Hindlimb muscle (tissue), 1 donor: ENCODE measurements at regions not wholly inside any gene's neighbourhood (a gene's known extent, or its start where the extent isn't known, plus 50 kb on each side); places are given as distances from the start of the nearest gene placed in this dataset.
"Not testable (repeated sequence)": the region's sequence is repeated elsewhere in the genome, so short reads cannot be mapped to it uniquely, and the experiment has no call there.

Experiments used
- DNase-seq: peaks from one replicate; pipeline ENCODE4 v3.0.0-alpha.2; 2013

GRCh38 chr12:87059231-87059630, 803.0 kb upstream of the MGAT4C start:
- DNase-seq = no peak

GRCh38 chr12:87054226-87054625, 798.0 kb upstream of the MGAT4C start:
- peak; percentile 10 for DNase-seq

- peak; percentile 3 for DNase-seq
Measured at GRCh38 chr12:87051621-87052020, 795.4 kb upstream of the MGAT4C start.

- no peak for DNase-seq
Measured at GRCh38 chr12:87047691-87048090, 791.5 kb upstream of the MGAT4C start.

GRCh38 chr12:87039536-87039935, 783.3 kb upstream of the MGAT4C start:
- DNase-seq = no peak

- DNase-seq = no peak
Measured at GRCh38 chr12:87038098-87038497, 781.9 kb upstream of the MGAT4C start.

- no peak for DNase-seq
Measured at GRCh38 chr12:87025976-87026375, 769.8 kb upstream of the MGAT4C start.

- no peak for DNase-seq
Measured at GRCh38 chr12:87021400-87021799, 765.2 kb upstream of the MGAT4C start.

- DNase-seq = no peak
Measured at GRCh38 chr12:87020071-87020470, 763.9 kb upstream of the MGAT4C start.

- DNase-seq = no peak
Measured at GRCh38 chr12:87015352-87015751, 759.2 kb upstream of the MGAT4C start.

- DNase-seq = no peak
Measured at GRCh38 chr12:87008785-87009384, 752.7 kb upstream of the MGAT4C start.

GRCh38 chr12:87001102-87001501, 744.9 kb upstream of the MGAT4C start:
- DNase-seq = no peak

GRCh38 chr12:86985298-86985697, 729.1 kb upstream of the MGAT4C start:
- no peak for DNase-seq

GRCh38 chr12:86970595-86970994, 714.4 kb upstream of the MGAT4C start:
- not testable (repeated sequence) for DNase-seq

- no peak for DNase-seq
Measured at GRCh38 chr12:86959766-86960458, 703.7 kb upstream of the MGAT4C start.

GRCh38 chr12:86950444-86950843, 694.3 kb upstream of the MGAT4C start:
- no peak for DNase-seq

- DNase-seq = no peak
Measured at GRCh38 chr12:86950043-86950442, 693.9 kb upstream of the MGAT4C start.

- no peak for DNase-seq
Measured at GRCh38 chr12:86948851-86949250, 692.7 kb upstream of the MGAT4C start.

- DNase-seq = no peak
Measured at GRCh38 chr12:86945685-86946196, 689.5 kb upstream of the MGAT4C start.

- DNase-seq = not testable (repeated sequence)
Measured at GRCh38 chr12:86944197-86944819, 688.1 kb upstream of the MGAT4C start.

- no peak for DNase-seq
Measured at GRCh38 chr12:86931714-86932113, 675.5 kb upstream of the MGAT4C start.

GRCh38 chr12:86929962-86930361, 673.8 kb upstream of the MGAT4C start:
- no peak for DNase-seq

- DNase-seq = no peak
Measured at GRCh38 chr12:86917121-86917520, 660.9 kb upstream of the MGAT4C start.

GRCh38 chr12:86914721-86915120, 658.5 kb upstream of the MGAT4C start:
- peak; percentile 6 for DNase-seq
